ENCODE measurements at regions not wholly inside any gene's neighbourhood (a gene's known extent, or its start where the extent isn't known, plus 50 kb on each side); places are given as distances from the start of the nearest gene placed in this dataset.
A peak's percentile ranks its signal among the peaks of the same experiment; 100 is the strongest.

DNA sequence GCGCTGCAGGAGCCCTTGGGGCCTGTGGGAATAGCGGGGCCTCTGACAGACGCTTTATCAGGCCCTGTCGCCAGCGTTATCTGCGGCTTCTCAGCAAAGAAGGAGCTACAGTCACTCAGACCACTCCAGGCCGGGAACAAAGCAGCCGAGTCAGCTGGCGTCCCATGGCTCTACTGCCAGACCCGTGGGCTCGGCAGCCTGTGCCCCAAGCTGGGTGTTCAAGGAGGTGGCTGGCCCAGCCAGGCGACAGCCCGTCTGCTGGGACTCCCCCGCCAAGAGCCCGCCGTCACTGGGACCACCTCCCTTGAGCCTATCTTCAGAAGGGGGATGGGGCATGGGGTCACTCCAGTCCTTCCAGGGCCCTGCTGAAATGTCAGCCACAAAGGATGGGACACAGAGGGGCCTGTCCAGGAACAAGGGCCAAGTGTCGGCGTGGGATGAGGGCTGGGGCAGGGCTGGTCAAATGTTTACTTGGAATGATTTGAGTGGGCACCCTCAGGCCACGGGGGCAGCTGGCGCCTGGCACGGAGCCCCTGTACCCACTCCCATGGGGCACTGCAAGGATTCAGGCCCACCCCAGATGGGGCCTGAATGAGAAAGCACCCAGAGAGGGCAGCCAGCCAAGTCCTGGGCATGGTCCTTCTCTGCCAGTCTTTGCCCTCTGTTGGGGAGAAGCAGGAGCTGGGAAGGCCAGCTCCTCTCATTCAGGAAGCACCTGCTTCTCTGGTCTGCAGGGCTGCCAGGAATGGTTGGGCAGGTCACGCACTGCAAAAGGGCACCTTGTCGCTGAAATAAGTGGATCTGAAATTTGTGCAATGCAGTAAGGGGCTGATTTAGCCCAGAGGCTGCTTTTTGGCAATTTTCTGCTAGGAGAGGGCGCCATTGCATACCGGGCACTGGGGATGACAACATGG, 148.3 kb downstream of the SMAD6 start:
- H3K4me3 ChIP-seq (ENCODE audit: low read length) = no peak overlapping the region

DNA sequence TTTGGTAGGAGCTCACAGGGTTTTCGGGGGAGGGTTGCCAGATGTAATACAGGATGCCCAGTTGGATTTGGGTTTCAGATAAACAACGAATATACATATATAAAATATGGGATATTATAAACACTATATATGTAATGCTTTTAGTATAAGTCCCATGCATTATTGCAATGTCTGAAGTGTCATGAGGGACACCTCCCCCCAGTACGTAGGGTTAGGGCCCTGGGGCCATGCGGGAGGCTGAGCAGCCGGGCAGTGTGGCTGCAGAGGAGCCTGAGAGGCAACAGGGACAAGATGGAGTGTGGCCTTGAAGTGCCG, 148.9 kb downstream of the SMAD6 start:
- Histone ChIP-seq H3K4me3 (ENCODE audit: low read length) (no peak overlapping the region), H3K4me1 (ENCODE audit: control insufficient read depth, insufficient read depth, low read length) (peaks cover 25% of the 10 kb centered on the region), H3K9ac (ENCODE audit: low read length) (peak overlapping the region; percentile 41)

More for the DNA sequence above, 148.3 kb downstream of the SMAD6 start:
- Histone ChIP-seq H3K27me3 (ENCODE audit: control insufficient read depth, insufficient read depth, low read length) (no peaks in the 10 kb centered on the region), H3K9ac (ENCODE audit: low read length) (peak overlapping the region; percentile 15), H3K4me1 (ENCODE audit: control insufficient read depth, insufficient read depth, low read length) (peaks cover 25% of the 10 kb centered on the region), H3K9me3 (ENCODE audit: control insufficient read depth, low read length) (no peaks in the 10 kb centered on the region), H3K36me3 (ENCODE audit: control insufficient read depth, insufficient read depth, low read length) (no peaks in the 10 kb centered on the region)

DNA sequence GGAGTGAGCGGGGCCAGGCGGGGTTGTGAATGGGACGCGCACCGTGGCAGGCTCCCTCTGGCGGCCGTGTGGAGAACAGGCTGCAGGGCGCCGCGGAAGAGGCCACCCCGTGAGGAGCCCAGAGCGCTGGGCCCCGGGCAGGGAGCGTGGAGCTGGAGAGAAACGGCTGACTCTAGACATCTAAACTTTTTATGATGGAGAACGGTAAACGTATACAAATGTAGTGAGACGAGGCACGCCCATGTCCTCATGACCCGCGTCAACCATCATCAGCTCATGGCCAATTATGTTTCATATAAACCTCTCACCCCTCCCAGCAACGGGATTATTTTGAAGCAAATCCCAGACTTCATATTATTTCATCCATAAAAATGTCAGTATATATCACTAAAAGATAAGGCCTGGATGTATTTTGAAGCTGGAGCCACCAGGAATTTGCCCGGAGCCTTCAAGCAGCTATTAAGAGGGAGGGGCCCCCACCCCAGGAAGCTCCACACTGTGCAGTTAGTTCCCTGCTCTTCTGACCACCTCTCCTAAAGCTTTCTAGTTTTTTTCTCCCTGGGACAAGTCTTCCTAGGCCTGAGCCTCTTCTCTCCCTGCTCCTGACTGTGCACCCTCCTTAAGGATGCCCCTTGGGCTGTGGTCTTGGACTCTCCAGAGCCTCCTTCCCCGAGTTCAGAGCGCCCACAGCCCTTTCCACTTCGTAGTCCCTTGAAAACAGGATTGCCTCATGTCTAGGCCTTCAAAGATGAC, 149.5 kb downstream of the SMAD6 start:
- Histone ChIP-seq H3K9ac (ENCODE audit: low read length) (peak overlapping the region; percentile 41), H3K27me3 (ENCODE audit: control insufficient read depth, insufficient read depth, low read length) (no peaks in the 10 kb centered on the region), H3K4me3 (ENCODE audit: low read length) (no peak overlapping the region), H3K36me3 (ENCODE audit: control insufficient read depth, insufficient read depth, low read length) (no peaks in the 10 kb centered on the region), H3K9me3 (ENCODE audit: control insufficient read depth, low read length) (no peaks in the 10 kb centered on the region), H3K4me1 (ENCODE audit: control insufficient read depth, insufficient read depth, low read length) (peaks cover 25% of the 10 kb centered on the region)

More for the DNA sequence above, 148.9 kb downstream of the SMAD6 start:
- H3K27me3 ChIP-seq (ENCODE audit: control insufficient read depth, insufficient read depth, low read length) = no peaks in the 10 kb centered on the region
- no peaks in the 10 kb centered on the region for H3K9me3 ChIP-seq (ENCODE audit: control insufficient read depth, low read length)
- H3K36me3 ChIP-seq (ENCODE audit: control insufficient read depth, insufficient read depth, low read length) = no peaks in the 10 kb centered on the region

DNA sequence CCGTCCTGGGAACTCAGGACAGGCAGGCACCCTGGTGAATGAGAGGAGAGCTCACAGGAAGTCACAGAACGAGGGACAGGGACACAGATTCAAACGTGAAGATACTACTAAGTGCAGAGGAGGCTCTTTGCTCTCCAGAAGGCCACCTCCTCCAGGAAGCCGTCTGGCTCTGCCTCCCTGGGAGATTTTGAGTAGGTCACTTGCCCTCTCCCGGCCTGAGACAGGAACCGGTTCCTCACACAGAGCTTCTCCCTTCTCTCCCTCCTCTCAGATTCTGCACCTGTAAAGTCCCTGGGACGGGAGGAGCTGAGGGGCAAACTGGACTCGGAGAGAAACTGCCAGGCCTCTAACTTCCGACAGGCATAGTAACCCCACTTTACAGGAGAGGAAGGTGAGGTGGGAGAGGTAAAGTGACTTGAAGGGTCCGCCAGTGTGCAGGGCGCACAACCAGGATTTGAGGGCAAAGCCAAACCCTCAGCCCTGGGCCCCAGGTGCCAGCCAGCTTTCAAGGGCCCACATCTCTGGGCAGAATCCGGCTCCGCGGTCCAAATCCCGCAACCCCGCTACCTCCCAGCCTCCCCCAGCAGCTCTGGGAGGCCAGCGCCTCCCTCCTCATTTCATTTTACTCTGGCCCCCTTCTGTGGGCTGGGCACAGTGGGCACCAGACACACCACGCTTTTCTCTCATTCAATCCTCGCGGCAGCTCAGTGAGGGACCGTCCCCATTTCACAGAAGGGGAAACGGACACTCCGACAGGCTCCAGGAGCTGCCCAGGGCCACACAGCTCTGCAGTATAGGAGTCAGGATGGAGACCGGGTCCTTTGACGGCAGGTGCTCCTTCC, 150.2 kb downstream of the SMAD6 start:
- Histone ChIP-seq H3K4me3 (ENCODE audit: low read length) (no peak overlapping the region), H3K36me3 (ENCODE audit: control insufficient read depth, insufficient read depth, low read length) (no peaks in the 10 kb centered on the region), H3K9ac (ENCODE audit: low read length) (no peak overlapping the region), H3K9me3 (ENCODE audit: control insufficient read depth, low read length) (no peaks in the 10 kb centered on the region), H3K4me1 (ENCODE audit: control insufficient read depth, insufficient read depth, low read length) (peaks cover 25% of the 10 kb centered on the region), H3K27me3 (ENCODE audit: control insufficient read depth, insufficient read depth, low read length) (no peaks in the 10 kb centered on the region)

DNA sequence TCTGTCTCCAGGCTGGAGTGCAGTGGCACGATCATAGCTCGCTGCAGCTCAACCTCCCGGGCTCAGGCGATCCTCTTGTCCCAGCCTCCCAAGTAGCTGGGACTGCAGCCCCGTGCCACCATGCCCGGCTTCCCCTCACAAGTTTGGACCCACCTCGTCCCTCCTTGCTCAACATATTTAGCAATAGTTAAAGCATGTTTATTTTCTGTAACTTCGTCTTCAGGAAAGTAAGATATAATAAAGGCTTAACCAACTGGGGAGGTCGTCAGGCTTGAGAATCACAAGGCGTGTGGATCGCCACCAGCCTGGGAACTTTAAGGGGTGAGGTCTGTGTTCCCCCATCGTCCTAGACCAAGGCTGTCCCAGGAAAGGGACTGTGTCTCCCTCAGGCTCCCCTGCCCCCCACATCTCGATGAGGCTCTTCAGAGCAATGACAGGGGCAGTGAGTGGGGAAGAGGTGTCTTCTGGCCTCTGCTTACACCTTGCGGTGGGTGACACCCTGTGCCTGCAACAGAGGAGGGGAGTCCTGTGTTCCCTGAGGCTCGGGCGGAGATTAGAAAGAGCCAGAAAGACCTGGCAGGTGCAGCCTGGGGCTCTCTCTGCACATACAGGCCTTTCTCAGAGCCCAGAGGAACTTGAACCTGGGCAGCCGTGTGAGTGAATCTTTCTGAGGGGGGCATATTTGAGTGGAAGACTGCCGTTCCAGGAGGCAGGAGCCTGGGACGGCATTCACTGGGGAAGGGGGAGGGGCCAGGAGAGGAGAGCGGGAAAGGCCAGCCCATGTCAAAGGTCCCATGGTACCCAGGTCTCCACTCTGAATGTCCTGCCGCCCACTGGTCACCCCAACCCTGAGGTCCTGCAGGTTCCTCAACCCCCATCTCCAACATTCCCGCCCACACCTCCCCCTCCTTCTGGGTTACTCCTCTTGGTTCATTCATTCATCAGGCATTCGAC, 152.3 kb downstream of the SMAD6 start:
- Histone ChIP-seq H3K36me3 (ENCODE audit: control insufficient read depth, insufficient read depth, low read length) (no peaks in the 10 kb centered on the region), H3K4me1 (ENCODE audit: control insufficient read depth, insufficient read depth, low read length) (peaks cover 25% of the 10 kb centered on the region), H3K27me3 (ENCODE audit: control insufficient read depth, insufficient read depth, low read length) (no peaks in the 10 kb centered on the region), H3K4me3 (ENCODE audit: low read length) (no peak overlapping the region), H3K9me3 (ENCODE audit: control insufficient read depth, low read length) (no peaks in the 10 kb centered on the region), H3K9ac (ENCODE audit: low read length) (no peak overlapping the region)

DNA sequence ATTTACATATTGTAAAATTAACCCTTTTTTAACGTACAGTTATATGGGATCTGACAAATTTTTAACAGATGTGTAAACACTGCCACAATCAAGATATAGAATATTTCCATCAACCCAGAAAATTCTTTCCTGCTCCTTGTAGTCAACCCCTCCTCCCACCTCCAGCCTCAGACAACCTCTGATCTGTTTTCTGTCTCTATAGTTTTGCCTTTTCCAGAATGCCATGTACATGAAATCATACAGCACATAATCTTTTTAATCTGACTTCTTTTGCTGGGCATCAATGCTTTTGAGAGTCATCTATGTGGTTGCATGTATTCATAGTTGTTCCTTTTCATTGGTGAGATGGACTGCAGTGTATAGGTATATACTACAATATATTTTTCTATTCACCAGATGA, 153.0 kb downstream of the SMAD6 start:
- Histone ChIP-seq H3K9ac (ENCODE audit: low read length) (no peak overlapping the region), H3K4me1 (ENCODE audit: control insufficient read depth, insufficient read depth, low read length) (peaks cover 19% of the 10 kb centered on the region), H3K27me3 (ENCODE audit: control insufficient read depth, insufficient read depth, low read length) (no peaks in the 10 kb centered on the region), H3K9me3 (ENCODE audit: control insufficient read depth, low read length) (no peaks in the 10 kb centered on the region), H3K36me3 (ENCODE audit: control insufficient read depth, insufficient read depth, low read length) (no peaks in the 10 kb centered on the region), H3K4me3 (ENCODE audit: low read length) (no peak overlapping the region)

DNA sequence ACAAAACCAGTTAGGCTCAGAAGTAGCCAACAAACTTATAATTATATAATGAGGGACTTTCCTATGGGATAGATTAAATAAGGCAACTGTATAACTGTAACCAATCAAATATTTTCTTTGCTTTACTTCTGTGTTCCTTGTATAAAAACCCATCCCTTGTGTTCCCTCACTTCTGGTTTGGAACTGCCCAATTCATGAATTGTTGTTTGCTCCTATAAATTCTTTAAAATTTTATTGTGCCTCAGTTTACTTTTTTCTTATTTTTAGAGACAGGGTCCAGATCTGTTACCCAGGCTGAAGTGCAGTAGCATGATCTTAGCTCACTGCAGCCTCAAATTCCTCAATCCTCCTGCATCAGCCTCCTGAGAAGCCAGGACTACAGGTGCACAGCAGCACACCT, 155.7 kb downstream of the SMAD6 start:
- Histone ChIP-seq H3K4me3 (ENCODE audit: low read length) (no peak overlapping the region), H3K4me1 (ENCODE audit: control insufficient read depth, insufficient read depth, low read length) (peaks cover 1% of the 10 kb centered on the region), H3K36me3 (ENCODE audit: control insufficient read depth, insufficient read depth, low read length) (no peaks in the 10 kb centered on the region), H3K9me3 (ENCODE audit: control insufficient read depth, low read length) (no peaks in the 10 kb centered on the region), H3K27me3 (ENCODE audit: control insufficient read depth, insufficient read depth, low read length) (no peaks in the 10 kb centered on the region), H3K9ac (ENCODE audit: low read length) (no peak overlapping the region)

DNA sequence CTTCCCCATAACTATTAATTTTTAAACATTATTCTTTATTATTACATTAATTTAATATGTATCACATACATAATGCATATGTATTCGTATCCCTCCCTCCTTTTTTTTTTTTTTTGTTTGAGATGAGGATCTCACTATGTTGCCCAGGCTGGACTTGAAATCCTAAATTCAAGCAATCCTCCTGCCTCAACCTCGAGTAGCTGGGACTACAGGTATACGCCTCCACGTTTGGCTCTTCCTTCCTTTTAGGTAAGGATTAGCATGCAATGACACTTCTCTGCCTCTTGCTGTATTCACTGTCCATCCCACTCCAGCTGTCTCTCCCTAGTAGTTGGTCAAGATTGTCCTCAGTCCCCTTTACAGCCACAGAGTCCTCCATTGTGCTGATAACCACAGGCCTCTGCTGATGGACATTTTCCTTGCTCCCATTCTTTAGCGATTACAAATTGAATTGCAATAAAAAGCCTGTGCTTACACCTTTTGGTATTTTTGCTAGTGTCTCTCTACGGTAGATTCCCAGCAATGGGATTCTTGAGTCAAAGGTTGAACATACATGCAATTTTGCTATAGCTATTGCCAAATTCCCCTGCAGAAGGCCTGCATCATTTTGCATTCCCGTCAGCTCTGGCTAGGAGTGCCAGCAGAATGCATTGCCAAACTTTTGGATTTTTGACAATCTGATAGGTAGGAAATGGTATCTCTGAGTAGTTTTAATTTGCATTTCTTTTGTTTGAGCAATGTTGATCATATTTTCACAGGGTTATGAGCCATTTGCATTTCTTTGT, 156.6 kb downstream of the SMAD6 start:
- no peak overlapping the region for H3K4me3 ChIP-seq (ENCODE audit: low read length)
- no peaks in the 10 kb centered on the region for H3K36me3 ChIP-seq (ENCODE audit: control insufficient read depth, insufficient read depth, low read length)
- H3K27me3 ChIP-seq (ENCODE audit: control insufficient read depth, insufficient read depth, low read length) = no peaks in the 10 kb centered on the region
- H3K4me1 ChIP-seq (ENCODE audit: control insufficient read depth, insufficient read depth, low read length) = peaks cover 6% of the 10 kb centered on the region
- no peak overlapping the region for H3K9ac ChIP-seq (ENCODE audit: low read length)
- H3K9me3 ChIP-seq (ENCODE audit: control insufficient read depth, low read length) = no peaks in the 10 kb centered on the region

DNA sequence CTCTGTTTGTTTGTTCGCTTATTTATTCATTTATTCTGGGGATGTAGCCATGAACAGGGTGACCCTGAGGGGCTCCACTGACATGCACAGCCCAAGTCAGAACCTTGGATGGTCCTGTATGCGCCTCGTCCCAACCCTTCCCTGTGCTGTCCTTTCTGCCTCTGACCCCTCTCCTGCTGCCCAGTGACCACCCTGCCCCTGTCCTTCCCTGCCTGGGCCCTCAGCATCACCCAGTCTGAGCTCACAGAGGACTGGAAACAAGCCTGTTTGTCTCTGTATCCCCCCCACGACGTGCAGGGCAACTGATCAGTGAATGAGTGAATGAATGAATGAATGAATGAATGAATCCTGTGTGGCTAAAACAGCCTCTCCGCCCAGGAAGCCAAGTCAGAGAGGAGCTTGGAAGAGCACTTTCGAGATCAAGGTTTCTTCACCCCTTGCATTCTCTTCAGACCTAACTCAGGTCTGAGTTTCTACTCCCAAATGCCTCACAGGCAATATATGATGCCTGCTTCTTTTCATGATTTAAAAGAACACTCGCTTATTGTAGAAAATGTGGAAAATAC, 157.7 kb downstream of the SMAD6 start:
- no peak overlapping the region for H3K4me3 ChIP-seq (ENCODE audit: low read length)
- H3K27me3 ChIP-seq (ENCODE audit: control insufficient read depth, insufficient read depth, low read length) = no peaks in the 10 kb centered on the region
- no peak overlapping the region for H3K9ac ChIP-seq (ENCODE audit: low read length)
- H3K4me1 ChIP-seq (ENCODE audit: control insufficient read depth, insufficient read depth, low read length) = peaks cover 6% of the 10 kb centered on the region
- no peaks in the 10 kb centered on the region for H3K36me3 ChIP-seq (ENCODE audit: control insufficient read depth, insufficient read depth, low read length)
- no peaks in the 10 kb centered on the region for H3K9me3 ChIP-seq (ENCODE audit: control insufficient read depth, low read length)

DNA sequence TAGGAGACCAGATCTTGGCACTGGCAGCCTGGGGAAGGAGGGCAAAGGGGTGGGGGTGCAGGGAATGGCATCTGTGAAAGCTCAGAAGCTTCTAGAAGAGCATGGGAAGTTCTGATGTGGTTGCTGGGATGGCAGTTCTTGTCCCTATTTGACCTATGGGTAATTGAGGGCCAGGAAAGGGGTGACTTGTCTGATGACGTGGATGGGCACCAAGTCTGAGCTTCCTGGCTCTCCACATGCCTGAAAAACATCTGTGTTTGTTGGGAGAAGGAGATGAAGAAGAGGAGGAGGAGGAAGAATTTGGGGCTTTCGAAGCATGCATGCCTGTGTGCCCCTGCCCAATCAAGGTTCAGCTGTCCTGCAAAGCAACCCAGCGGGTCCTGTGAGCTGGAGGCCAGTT, 158.8 kb downstream of the SMAD6 start:
- no peaks in the 10 kb centered on the region for H3K27me3 ChIP-seq (ENCODE audit: control insufficient read depth, insufficient read depth, low read length)
- H3K36me3 ChIP-seq (ENCODE audit: control insufficient read depth, insufficient read depth, low read length) = no peaks in the 10 kb centered on the region
- H3K4me3 ChIP-seq (ENCODE audit: low read length) = no peak overlapping the region
- H3K9me3 ChIP-seq (ENCODE audit: control insufficient read depth, low read length) = no peaks in the 10 kb centered on the region
- peaks cover 6% of the 10 kb centered on the region for H3K4me1 ChIP-seq (ENCODE audit: control insufficient read depth, insufficient read depth, low read length)
- no peak overlapping the region for H3K9ac ChIP-seq (ENCODE audit: low read length)

Measured in mucosa of stomach (tissue), 1 donor.